ENCODE measurements at regions not wholly inside any gene's neighbourhood (a gene's known extent, or its start where the extent isn't known, plus 50 kb on each side); places are given as distances from the start of the nearest gene placed in this dataset.
A peak's percentile ranks its signal among the peaks of the same experiment; 100 is the strongest.

GRCh38 chr2:120817136-120817955 is 81.7 kb downstream of the GLI2 start:
- Histone ChIP-seq H3K4me3 (no peak overlapping the region), H3K27ac (no peak overlapping the region), H3K27me3 (ENCODE audit: insufficient read depth in 3 of 3, low read length in 2 of 3) (peaks cover 0 to 2% (median 0%) of the 10 kb centered on the region in 3 donors), H3K4me1 (no peaks in the 10 kb centered on the region), H3K36me3 (ENCODE audit: insufficient read depth in 1 of 2, low read depth in 1 of 2) (no peaks in the 10 kb centered on the region), H3K9me3 (no peaks in the 10 kb centered on the region)
- no peak for TF ChIP-seq CTCF (IDR thresholded peaks at IDR 0.05)
- intact Hi-C loops (cut with DNase I): no loop called here
- ATAC-seq: no peak
- 84 to 90% (median 85%) methylated on average over 25 of the region's 25 CpGs for WGBS, 3 donors
- peak in 1 of 2 donors; percentile 50 for DNase-seq

GRCh38 chr2:120817956-120818325 is 82.3 kb downstream of the GLI2 start:
- no peak for ATAC-seq
- Histone ChIP-seq H3K27me3 (ENCODE audit: insufficient read depth in 3 of 3, low read length in 2 of 3) (peaks cover 0 to 2% (median 0%) of the 10 kb centered on the region in 3 donors), H3K36me3 (ENCODE audit: insufficient read depth in 1 of 2, low read depth in 1 of 2) (no peaks in the 10 kb centered on the region), H3K4me3 (no peak overlapping the region), H3K9me3 (no peaks in the 10 kb centered on the region), H3K27ac (no peak overlapping the region), H3K4me1 (no peaks in the 10 kb centered on the region)
- intact Hi-C loops (cut with DNase I): no loop called here
- DNase-seq: peak in 1 of 2 donors; percentile 39
- TF ChIP-seq CTCF (IDR thresholded peaks at IDR 0.05): no peak
- 72 to 88% (median 75%) methylated on average over 3 of the region's 3 CpGs for WGBS, 3 donors

GRCh38 chr2:120818441-120818920 is 82.8 kb downstream of the GLI2 start:
- Histone ChIP-seq H3K4me1 (no peaks in the 10 kb centered on the region), H3K27me3 (ENCODE audit: insufficient read depth in 3 of 3, low read length in 2 of 3) (peaks cover 0 to 2% (median 0%) of the 10 kb centered on the region in 3 donors), H3K4me3 (no peak overlapping the region), H3K27ac (no peak overlapping the region), H3K9me3 (no peaks in the 10 kb centered on the region), H3K36me3 (ENCODE audit: insufficient read depth in 1 of 2, low read depth in 1 of 2) (no peaks in the 10 kb centered on the region)
- no peak for TF ChIP-seq CTCF (IDR thresholded peaks at IDR 0.05)
- intact Hi-C loops (cut with DNase I): no loop called here
- peak; percentile 46 to 54 for DNase-seq
- ATAC-seq: peak in 1 of 4 donors; percentile 30
- WGBS, 3 donors: 67 to 75% (median 74%) methylated on average over 10 of the region's 10 CpGs

GRCh38 chr2:120819720-120820210 is 84.1 kb downstream of the GLI2 start:
- no peak for ATAC-seq
- Histone ChIP-seq H3K4me1 (no peaks in the 10 kb centered on the region), H3K27ac (no peak overlapping the region), H3K27me3 (ENCODE audit: insufficient read depth in 3 of 3, low read length in 2 of 3) (peaks cover 0 to 2% (median 0%) of the 10 kb centered on the region in 3 donors), H3K4me3 (no peak overlapping the region), H3K9me3 (no peaks in the 10 kb centered on the region), H3K36me3 (ENCODE audit: insufficient read depth in 1 of 2, low read depth in 1 of 2) (no peaks in the 10 kb centered on the region)
- 61 to 74% (median 65%) methylated on average over 5 of the region's 5 CpGs for WGBS, 3 donors
- intact Hi-C loops (cut with DNase I): no loop called here
- TF ChIP-seq CTCF (IDR thresholded peaks at IDR 0.05): no peak
- DNase-seq: peak in 1 of 2 donors; percentile 30

Data from psoas muscle (tissue), 7 donors.